ENCODE measurements at regions not wholly inside any gene's neighbourhood (a gene's known extent, or its start where the extent isn't known, plus 50 kb on each side); places are given as distances from the start of the nearest gene placed in this dataset.

GRCh38 chr1:221796700-221797099 lies 54.8 kb upstream of the DUSP10 start:
- Histone ChIP-seq H3K36me3 (ENCODE audit: control insufficient read depth, insufficient read depth, low read length) (no peaks in the 10 kb centered on the region), H3K4me3 (replicated peaks; ENCODE audit: low read depth, low read length) (no peak overlapping the region), H3K27me3 (replicated peaks; ENCODE audit: control insufficient read depth, insufficient read depth, low read length) (no peaks in the 10 kb centered on the region)
- no peak for TF ChIP-seq CTCF (IDR thresholded peaks at IDR 0.05; ENCODE audit: insufficient read depth, low read length, poor library complexity, severe bottlenecking)
- DNase-seq (ENCODE audit: extremely low read depth, insufficient read length), result no peak

- no peak for TF ChIP-seq CTCF (IDR thresholded peaks at IDR 0.05; ENCODE audit: insufficient read depth, low read length, poor library complexity, severe bottlenecking)
- DNase-seq (ENCODE audit: extremely low read depth, insufficient read length), result no peak
- Histone ChIP-seq H3K36me3 (ENCODE audit: control insufficient read depth, insufficient read depth, low read length) (no peaks in the 10 kb centered on the region), H3K27me3 (replicated peaks; ENCODE audit: control insufficient read depth, insufficient read depth, low read length) (no peaks in the 10 kb centered on the region), H3K4me3 (replicated peaks; ENCODE audit: low read depth, low read length) (no peak overlapping the region)
Measured at GRCh38 chr1:221795380-221795779, 53.5 kb upstream of the DUSP10 start.

GRCh38 chr1:221794935-221795334 lies 53.0 kb upstream of the DUSP10 start:
- no peak for DNase-seq (ENCODE audit: extremely low read depth, insufficient read length)
- no peak for TF ChIP-seq CTCF (IDR thresholded peaks at IDR 0.05; ENCODE audit: insufficient read depth, low read length, poor library complexity, severe bottlenecking)
- no peaks in the 10 kb centered on the region for H3K36me3 ChIP-seq (ENCODE audit: control insufficient read depth, insufficient read depth, low read length)
- H3K4me3 ChIP-seq (replicated peaks; ENCODE audit: low read depth, low read length), result no peak overlapping the region
- H3K27me3 ChIP-seq (replicated peaks; ENCODE audit: control insufficient read depth, insufficient read depth, low read length), result no peaks in the 10 kb centered on the region

GRCh38 chr1:221794079-221794670 lies 52.3 kb upstream of the DUSP10 start:
- Histone ChIP-seq H3K4me3 (replicated peaks; ENCODE audit: low read depth, low read length) (no peak overlapping the region; the same call in 1 of the 2 replicates), H3K36me3 (ENCODE audit: control insufficient read depth, insufficient read depth, low read length) (no peaks in the 10 kb centered on the region), H3K27me3 (replicated peaks; ENCODE audit: control insufficient read depth, insufficient read depth, low read length) (no peaks in the 10 kb centered on the region)
- TF ChIP-seq CTCF (IDR thresholded peaks at IDR 0.05; ENCODE audit: insufficient read depth, low read length, poor library complexity, severe bottlenecking), result no peak
- DNase-seq (ENCODE audit: extremely low read depth, insufficient read length), result peak; percentile 74

- H3K4me3 ChIP-seq (replicated peaks; ENCODE audit: low read depth, low read length), result no peak overlapping the region; the same call in 1 of the 2 replicates
- no peaks in the 10 kb centered on the region for H3K36me3 ChIP-seq (ENCODE audit: control insufficient read depth, insufficient read depth, low read length)
- H3K27me3 ChIP-seq (replicated peaks; ENCODE audit: control insufficient read depth, insufficient read depth, low read length), result no peaks in the 10 kb centered on the region
- no peak for DNase-seq (ENCODE audit: extremely low read depth, insufficient read length)
- no peak for TF ChIP-seq CTCF (IDR thresholded peaks at IDR 0.05; ENCODE audit: insufficient read depth, low read length, poor library complexity, severe bottlenecking)
Measured at GRCh38 chr1:221793439-221794078, 51.7 kb upstream of the DUSP10 start.

All from GM06990 (cell line).